ENCODE measurements at regions not wholly inside any gene's neighbourhood (a gene's known extent, or its start where the extent isn't known, plus 50 kb on each side); places are given as distances from the start of the nearest gene placed in this dataset.

DNA sequence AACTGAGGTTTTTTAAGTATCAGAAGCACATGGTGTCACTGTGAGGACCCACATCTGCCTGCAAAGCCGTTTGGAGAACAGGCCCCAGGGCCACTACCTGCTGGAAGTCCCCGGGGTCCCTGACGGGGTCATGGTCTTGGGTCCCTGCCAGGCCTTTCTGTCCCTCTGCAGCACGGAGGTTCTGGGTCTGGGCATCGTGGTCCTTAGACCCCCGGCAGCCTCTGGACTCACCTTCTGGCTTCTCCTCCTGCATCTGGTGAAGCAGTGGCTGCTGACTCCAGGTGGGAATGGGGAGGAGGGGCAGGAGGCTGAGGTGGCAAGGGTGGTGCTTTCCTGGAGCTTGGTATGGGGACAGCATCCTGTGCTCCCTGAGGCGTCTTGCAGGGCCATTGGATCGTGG, 198.6 kb downstream of the TEX29 start:
- DNase-seq, result no peak

DNA sequence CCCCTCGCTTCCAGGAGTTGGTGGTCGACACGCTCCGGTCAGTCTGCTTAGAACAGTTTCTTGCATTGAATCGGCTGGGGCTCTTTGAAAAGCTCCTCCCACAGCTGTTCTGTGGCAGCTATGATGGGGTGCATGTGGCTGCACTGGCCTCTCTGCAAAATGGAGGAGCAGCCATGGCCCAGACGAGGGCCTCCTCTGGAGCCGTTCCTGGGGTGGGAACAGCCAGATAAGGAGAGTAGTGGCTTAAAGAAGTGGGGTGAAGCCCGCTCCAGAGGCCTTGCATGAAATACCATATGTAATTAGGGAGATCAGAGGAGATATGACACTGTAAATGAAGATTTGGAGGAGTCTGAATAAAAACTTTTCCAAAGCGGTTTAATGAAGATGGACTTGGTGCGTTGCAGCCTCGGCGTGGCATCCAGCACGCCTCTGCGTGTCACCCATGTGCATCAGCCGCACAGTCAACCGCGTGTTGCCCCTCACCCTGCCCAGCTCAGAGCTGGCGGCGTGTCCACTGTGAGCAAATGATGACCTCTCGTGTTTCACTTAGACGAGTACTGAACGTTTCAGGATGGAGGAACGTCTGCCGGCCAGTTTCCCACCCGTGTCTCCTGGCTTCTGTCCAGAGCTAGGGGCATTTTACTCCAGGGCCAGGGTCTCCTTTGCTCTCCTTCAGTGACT, 199.2 kb downstream of the TEX29 start:
- DNase-seq, result no peak

DNA sequence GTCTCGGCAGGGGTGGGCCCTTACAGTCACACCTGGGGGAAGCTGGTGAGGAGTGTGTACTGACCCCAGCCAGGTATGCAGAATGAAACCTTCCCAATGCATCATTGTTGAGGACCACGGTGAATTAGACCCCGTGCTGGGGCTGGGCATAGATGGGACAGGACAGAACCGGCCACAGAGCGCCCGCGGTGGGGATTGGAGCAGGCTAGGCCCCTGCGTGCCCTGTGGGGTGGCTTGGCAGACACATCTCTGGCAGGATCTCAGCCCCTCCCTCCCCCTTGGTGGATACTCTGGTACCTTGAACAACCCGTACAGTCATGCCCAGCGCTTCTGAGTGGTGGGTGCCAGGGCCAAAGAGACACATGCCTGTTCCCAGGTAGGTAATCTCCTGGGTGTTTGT, 200.6 kb downstream of the TEX29 start:
- no peak for DNase-seq

DNA sequence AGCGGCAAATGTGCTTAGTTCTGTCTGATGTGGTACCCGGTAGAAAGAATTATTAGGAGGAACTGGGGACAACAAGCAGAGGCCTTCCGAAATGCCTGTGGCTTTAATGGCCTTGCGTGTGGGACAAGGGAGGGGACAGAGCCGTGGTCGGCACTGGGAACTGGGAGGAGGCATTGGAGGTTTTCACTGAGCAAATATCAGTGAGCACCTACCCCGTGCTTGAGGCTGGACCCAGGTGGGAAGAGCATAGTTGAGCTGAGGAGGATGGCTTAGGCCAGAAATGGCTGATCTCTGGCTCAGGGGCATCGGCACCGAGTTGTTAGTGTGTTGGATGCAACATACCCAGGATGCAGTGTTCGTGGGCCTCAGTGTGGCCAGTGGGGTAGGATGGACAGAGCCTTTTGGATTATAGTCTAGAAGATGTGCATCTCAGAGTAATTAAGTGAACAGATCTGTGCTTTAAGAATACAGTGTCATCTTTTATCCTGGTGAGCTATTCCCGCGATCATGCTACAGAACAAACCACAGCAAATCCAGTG, 201.3 kb downstream of the TEX29 start:
- DNase-seq, result no peak

DNA sequence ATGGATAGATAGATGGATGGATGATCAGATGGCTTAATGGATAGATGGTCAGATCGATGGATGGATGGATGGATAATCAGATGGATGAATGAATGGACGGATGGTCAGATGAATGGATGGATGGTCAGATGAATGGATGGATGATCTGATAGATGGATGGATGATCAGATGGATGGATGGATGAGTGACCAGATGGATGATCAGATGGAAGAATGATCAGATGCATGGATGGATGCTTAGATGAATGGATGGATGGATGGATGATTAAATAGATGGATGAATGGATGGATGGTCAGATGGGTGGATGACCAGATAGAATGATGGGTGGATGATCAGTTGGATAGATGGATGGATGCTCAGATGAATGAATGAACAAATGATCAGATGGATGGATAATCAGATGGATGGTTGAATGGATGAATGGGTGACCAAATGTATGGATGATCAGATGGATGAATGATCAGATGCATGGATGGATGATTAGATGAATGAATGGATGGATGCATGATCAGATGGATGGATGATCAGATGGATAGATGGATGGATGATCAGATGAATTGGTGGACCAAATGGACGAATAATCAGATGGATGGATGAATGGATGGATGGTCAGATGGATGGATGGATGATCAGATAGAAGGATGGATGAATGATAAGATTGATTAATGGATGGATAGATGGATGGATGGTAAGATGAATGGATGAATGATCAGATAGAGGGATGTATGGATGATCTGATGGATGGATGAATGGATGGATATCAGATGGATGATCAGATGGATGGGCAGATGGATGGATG, 205.1 kb downstream of the TEX29 start:
- DNase-seq, result no peak

DNA sequence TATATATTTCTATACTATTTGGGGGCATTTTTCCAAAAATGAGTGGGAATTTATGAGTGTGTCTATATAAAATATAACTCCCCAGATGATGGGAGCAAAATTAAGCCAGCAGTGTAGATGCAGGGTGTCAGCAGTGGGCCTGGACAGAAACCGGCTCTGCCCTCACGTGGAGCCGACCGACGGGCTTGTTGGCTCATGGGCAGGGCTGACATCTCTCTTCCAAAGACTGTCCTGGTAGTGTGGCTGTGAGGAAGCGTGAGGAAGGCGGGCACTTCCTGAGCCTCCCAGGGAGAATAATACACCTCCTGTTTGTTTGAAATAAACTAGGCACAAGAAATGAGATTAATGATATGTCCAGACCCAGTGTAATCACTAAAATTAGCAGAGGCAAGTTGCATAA, 206.5 kb downstream of the TEX29 start:
- DNase-seq, result no peak

DNA sequence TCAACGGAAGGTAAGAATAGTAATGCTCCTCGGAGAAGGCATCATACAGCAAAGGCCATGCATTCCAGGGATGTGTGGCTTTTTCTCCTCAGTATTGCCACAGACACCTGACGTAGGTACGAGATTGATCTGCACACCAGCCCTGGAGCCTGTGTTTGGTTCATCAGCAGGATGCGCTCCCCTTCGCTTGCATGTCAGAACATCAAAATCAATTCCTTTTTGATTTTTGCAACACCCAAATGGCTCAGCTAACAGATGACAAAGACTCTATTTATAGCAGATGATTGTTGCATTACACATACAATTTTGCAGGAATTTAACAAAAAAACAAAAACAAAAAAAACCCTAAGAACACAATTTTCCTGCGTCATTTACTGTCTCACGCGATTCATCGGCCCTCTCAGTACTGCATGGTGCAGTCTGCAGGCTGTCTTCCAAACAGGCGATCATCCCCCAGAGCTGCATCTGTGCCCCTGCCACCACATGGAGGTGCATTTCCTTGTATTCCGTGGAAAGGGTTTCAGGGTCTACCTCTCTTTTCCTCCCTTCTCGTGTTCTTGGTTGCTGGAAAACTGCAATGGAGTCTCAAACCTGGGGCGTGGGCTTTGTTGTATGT, 207.3 kb downstream of the TEX29 start:
- no peak for DNase-seq

DNA sequence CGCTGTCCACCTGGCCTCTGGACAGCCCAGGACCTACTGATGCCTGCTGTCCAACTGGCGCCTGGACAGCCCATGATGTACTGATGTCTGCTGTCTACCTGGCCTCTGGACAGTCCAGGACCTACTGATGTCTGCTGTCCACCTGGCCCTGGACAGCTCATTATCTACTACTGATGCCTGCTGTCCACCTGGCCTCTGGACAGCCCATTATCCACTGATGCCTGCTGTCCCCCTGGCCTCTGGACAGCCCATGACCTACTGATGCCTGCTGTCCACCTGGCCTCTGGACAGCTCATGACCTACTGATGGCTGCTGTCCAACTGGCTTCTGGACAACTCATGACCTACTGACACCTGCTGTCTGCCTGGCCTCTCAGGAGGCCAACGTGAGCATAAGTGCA, 208.1 kb downstream of the TEX29 start:
- DNase-seq, result no peak

DNA sequence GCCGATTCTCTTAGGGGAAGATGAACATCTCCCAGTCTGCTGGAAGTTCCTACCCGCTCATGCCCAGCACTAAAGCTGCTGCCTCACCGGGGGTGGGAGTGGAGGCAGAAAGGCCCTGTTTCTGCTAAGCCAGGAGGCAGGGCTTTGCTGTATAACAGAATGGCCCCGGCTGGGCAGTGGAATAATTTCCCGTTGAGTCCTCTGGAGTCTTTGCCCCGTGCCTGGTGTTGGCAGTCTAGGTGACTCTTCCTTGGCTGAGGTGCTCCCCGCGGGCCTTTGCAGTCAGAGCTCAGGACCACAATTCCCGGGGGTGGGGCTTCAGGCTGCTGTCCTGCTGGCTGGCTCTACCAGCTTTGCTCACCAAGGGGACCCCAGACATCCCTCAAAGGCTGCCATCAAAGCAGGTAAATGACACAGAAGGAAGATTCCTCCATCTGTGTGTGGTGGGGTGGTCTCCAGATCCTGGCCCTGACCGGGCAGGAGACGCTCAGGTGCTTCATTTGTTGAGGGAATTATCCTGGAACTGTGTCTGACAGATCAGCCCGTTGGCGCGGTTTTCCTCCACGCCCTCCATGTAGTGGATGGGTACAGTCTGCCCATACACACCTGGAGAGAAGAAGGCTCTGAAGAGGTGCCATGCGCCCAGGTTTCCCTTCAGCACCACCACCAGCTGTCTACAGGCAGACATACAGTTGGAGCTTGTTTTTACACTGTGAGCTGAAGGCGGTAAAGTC, 209.9 kb downstream of the TEX29 start:
- no peak for DNase-seq

DNA sequence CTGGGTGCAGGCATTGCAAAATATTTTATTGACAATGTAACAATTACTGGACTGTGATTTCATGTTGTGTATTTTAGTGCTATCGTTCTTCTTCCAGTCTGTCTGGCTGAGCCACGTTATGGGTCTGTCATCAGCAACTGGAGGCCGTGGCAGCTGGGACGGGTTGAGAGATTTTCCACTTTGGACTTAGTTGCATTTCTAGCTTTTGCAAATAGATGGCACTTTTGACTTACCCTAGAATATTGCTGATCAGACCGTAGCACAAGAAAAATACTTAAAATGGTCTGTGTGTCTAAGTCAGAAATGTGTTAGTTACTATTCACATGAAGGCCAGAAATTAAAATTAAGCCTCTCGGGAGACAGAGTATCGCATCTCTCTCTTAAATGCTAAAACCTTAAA, 211.1 kb downstream of the TEX29 start:
- DNase-seq, result no peak

DNA sequence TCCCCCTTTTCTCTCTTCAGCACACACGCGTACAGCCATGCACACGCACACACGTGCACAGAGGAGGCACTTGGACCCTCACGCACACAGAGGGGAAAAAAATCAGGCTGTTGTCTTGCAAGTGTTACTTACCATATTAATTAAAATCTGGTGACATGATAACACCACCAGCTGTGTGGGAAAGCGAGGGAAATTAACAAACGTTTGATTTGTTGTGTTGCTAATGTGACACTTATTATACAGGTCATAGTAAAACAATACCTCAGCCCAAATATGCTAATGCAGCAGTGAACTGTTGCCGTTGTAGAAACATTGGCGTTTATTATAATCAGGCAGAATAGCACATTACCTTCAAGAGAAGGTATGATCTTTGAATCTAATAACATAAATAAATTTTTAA, 211.7 kb downstream of the TEX29 start:
- no peak for DNase-seq

DNA sequence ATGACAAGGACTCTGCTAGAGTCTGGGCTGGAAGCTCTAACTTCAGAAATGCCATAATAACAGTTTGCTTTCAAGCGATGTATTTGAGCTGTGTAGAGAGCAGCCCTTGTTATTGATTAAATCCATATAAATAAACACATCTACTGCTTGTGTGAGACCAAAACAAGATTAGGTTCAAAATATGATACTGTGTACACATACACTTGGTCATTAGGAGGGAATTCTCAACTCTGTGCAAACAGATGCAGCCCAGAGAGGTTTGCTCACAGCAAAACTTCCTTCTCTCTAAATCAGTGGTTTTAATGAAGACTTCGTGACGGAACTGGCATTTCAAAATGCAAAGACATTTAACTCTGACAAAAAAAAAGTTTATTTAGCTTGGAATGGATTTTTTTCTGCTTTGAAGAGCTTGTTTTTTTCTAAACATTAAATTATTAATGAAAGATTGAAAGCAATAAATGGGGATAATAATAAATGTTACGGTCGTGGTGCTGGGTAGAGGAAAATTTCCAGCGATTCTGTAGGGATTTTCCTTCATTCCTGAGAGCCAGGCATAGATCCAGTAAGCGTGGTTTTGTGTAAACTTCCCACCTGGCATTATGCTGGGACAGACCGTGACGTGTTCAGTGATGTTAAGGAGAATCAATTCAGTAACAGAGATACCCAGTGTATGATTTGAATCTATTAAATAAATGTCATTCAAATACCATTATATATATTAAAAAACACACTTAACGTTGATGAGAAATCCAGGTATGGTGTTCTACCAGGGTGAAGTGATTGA, 213.7 kb downstream of the TEX29 start:
- DNase-seq, result no peak

DNA sequence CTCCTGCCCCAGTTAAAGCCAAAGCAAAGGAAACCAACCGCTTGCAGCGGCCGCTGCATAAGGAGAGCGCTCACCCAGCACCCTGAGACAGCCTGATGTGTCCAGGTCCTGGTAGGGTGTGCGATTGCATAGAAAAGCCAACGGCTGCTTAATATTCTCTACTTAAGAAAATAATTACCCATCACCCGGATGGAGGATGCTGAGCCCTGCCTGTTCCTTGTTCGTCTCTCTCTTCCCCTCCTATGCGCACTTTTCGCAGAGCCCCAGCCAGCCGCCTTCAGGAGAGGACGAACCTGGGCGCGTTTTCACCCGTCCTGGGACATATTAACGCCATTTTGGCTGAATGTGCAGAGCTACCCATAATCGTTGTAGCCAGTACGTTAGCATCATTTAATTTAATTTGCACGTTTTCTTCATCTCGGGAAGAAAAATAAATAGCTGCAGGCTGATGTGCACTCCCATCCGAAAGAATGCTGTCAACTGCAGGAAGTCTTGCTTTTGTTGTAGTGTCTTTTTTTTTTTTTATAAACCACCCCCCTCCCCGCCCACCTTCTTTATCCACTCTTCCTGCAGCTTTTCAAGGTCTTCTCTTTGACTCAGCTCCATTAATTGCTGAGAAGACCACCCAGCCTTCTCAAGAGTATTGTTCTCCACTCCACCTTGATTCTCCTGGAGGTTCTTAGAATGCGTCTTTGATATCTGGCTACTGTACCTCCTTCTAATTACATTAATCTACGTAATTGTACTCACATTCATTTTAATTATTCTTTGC, 214.5 kb downstream of the TEX29 start:
- no peak for DNase-seq

DNA sequence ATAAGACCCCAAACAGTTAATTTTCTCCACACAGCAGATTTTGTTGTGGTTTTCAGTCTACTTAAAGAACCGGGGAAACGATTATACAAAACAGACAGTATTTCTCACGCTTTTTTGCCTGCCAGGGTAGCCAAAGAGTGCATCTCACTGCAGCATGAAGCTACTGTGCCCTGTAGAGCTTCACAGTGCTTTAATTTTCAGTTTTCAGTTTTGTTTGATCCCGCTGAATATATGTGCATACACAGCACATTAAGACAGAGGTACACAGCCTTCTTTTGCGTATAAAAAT, 215.0 kb downstream of the TEX29 start:
- DNase-seq, result no peak

DNA sequence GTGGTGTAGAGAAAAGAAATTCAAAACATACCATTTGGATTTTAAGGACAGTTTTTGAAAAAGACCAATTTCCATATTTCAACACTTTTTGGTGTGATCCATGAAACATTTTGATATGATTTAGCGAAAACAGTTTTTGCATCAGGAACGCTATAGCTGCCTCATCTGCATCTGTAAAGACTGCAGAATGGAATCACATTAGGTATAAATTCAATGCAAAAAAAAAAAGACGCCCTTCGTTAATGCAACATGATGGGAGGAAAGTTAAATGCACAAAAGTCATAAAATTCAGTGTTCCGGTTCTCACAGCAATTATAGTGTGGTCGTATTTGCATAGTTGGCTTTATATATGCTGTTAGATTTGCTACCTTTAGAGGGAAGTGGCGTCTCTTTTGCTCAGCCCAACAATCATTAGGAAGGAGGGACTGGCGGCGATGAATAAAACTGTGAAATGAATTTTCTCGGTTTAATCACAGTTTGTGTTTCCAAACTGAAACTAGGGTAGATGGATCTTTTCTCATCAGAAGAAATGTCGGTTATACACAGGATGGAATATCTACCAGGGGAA, 215.7 kb downstream of the TEX29 start:
- DNase-seq, result no peak

DNA sequence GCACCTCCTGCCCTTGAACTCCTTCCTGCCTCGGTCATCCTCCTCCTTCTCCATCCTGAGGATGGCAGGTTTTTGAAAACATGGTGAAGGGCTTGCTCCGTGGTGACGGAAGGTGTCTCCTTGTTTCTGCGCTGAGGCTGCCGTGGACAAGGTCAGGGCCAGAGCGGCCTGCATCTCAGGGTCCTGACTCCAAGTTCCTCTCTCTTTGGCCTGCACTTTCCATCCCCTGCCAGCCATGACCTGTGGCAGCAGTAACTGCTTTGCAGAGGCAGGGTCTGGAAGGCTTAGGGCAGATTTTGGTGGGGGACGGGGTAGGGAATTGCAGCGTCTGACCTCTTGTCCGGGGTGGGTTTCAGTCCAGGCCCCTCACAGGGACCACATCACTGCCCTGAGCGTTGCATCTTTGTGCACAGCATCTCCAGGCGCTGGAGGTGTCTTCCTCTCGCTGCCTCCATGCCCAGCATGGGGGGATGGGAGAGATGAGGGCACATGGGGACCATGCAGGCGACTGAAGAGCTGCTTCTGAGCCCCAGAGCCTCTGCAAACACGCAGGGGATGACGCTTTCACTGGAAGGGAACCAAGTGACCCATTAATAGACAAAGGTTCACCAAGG, 216.8 kb downstream of the TEX29 start:
- no peak for DNase-seq

DNA sequence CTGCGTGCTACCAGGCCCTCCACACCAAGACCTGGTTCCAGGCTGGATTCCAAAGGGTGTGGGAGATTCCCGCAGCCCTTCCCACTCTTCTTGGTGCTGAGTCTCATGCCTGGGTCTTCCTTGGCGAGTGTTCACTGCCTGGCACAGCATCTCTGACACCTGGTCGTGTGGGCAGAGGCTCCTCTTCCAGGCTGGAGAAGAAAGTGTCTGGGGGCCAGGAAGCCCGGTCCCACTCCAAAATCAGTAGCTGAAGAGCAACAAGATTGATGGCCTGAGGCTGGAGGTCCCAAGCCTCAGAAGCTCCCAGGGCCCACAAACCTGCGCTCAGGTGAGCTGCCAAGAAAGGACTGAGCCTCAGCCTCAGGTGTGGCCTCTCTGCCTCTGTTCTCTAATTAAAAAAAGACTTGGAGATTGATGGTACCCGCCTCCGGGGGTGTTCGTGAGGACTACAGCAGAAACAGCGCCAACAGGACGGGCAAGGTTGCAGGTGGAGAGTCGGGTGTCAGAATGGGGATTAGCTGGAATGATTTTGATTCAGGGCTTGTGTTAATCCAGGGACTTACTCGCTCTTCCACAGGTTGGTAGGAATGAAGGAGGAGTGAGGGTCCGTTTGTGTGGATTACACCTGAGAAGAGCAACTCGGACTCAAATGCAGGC, 217.5 kb downstream of the TEX29 start:
- no peak for DNase-seq

DNA sequence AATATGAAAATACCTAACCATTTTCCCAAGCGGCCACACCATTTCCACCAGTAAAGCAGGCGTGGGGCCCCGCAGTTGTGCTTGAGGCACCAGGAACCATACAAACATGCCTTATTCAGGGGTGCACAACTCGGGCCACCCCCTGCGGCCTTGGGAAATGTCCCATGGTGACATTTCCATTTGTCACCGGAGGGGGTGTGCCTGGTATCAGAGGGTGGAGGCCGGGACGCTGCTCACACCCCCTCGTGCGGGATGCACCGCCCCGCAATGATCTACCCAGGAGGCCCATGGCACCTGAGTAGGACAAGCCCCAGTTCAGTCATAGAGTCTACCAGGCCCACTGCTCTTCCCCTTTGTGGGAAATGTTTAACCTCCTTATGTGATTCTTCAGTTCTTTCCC, 218.8 kb downstream of the TEX29 start:
- DNase-seq, result no peak

DNA sequence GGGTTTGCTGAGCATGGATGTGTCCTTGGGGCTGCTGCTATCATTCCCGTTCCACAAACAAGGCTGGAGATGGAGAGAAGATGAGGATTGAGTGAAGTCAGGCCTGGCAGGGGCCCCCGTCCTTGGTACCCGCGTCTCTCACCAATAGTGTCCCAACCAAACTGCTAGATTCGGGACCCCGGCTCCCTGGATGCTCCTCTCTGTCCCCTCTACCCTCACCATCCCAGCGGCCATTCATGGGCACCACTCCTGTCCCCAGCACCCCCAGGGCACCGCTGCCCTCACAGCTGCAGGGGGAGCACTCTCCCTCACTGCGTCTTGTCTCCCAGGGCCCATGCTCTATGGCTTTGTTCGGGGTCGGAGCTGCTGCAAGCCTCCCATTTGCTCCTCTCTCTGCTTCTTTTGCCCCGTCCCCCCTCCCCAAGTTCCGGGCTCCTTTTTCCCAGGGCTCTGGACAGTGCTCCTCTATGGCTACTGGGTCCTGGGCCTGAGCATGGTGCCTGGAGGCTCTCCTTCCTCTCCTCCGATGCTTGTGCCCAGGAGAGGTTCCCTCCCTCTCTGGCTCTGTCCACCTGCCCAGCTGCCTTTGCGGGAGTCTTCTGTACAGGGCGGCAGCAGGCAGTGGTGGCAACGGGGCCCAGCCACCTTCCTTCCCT, 219.5 kb downstream of the TEX29 start:
- DNase-seq, result no peak

DNA sequence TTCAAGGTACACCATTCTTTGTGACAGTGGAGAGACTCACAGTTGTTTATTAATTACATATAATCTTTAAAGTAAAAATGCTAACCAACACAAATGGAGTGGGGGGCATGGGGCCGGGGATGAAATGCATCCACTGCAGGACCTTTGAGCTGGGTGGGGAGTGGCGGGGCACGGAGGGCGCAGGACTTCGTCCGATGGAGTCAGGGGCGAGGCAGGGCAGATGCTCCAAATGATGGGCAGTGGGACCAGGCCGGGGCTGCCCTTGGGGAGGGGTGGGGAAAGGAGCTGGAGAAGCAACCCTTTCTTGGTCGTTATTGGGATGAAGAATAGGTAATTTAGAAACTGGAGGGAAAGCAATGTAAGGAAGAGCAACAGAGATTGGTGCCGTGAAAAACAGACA, 220.0 kb downstream of the TEX29 start:
- no peak for DNase-seq
